GM23338 (cell line): ENCODE measurements at regions not wholly inside any gene's neighbourhood (a gene's known extent, or its start where the extent isn't known, plus 50 kb on each side); places are given as distances from the start of the nearest gene placed in this dataset.

Experiments
- ATAC-seq: fragments of 200-7000 bp; cut with Tn5 transposase; 3 replicates; pipeline ENCODE4 v1.9.1; 2020
- DNase-seq: peaks from one replicate; pipeline ENCODE4 v3.0.0-alpha.2; 2015; ENCODE audit warnings: low spot score
- H2AFZ ChIP-seq: fragments of 200-600 bp; sonication (generic); 2 replicates; pipeline ENCODE4 v1.8.0; 2016; ENCODE audit warnings: antibody characterized with exemption, mild to moderate bottlenecking, moderate library complexity
- H3F3A ChIP-seq: fragments of 200-600 bp; sonication (generic); replicated peaks from 2 replicates; pipeline ENCODE4 v1.8.0; 2017; ENCODE audit warnings: antibody characterized with exemption, mixed run types, low read depth
- H3K27ac ChIP-seq: fragments of 200-600 bp; sonication (generic); 2 replicates; pipeline ENCODE4 v1.6.1; 2016; ENCODE audit warnings: low read depth
- H3K27me3 ChIP-seq: fragments of 200-600 bp; sonication (generic); 2 replicates; pipeline ENCODE4 v1.8.0; 2016; ENCODE audit warnings: mild to moderate bottlenecking, mixed run types, moderate library complexity; ENCODE audit not compliant: insufficient read depth
- H3K36me3 ChIP-seq: fragments of 200-600 bp; sonication (generic); 2 replicates; pipeline ENCODE4 v1.8.0; 2016; ENCODE audit warnings: mild to moderate bottlenecking; ENCODE audit not compliant: insufficient read depth
- H3K4me1 ChIP-seq: fragments of 200-600 bp; sonication (generic); 2 replicates; pipeline ENCODE4 v1.8.0; 2016; ENCODE audit warnings: mild to moderate bottlenecking, moderate library complexity; ENCODE audit not compliant: insufficient read depth
- H3K4me2 ChIP-seq: fragments of 200-600 bp; sonication (generic); 2 replicates; pipeline ENCODE4 v1.7.1; 2017; ENCODE audit warnings: mixed run types
- H3K4me3 ChIP-seq: fragments of 200-600 bp; sonication (generic); 2 replicates; pipeline ENCODE4 v1.6.1; 2016; ENCODE audit warnings: mixed run types
- H3K79me2 ChIP-seq: fragments of 200-600 bp; sonication (generic); replicated peaks from 2 replicates; pipeline ENCODE4 v1.8.0; 2017; ENCODE audit warnings: mild to moderate bottlenecking; ENCODE audit not compliant: insufficient read depth
- H3K9me2 ChIP-seq: fragments of 200-600 bp; sonication (generic); 2 replicates; pipeline ENCODE4 v1.8.0; 2017; ENCODE audit not compliant: insufficient read depth
- H4K20me1 ChIP-seq: fragments of 200-600 bp; sonication (generic); replicated peaks from 2 replicates; pipeline ENCODE4 v1.8.0; 2017; ENCODE audit warnings: mild to moderate bottlenecking; ENCODE audit not compliant: insufficient read depth
- H3K27ac Mint-ChIP-seq: 2 replicates; pipeline ENCODE4 v1.8.0; 2020; ENCODE audit warnings: inconsistent platforms, mild to moderate bottlenecking, moderate library complexity, mixed read lengths
- H3K27me3 Mint-ChIP-seq: 3 replicates; pipeline ENCODE4 v1.8.0; 2022; ENCODE audit warnings: low read depth, mild to moderate bottlenecking, moderate library complexity, mixed read lengths, inconsistent platforms; ENCODE audit not compliant: insufficient read depth, poor library complexity
- H3K36me3 Mint-ChIP-seq: 3 replicates; pipeline ENCODE4 v1.8.0; 2021; ENCODE audit warnings: low read depth, mild to moderate bottlenecking, inconsistent platforms, moderate library complexity, mixed read lengths
- H3K4me1 Mint-ChIP-seq: 3 replicates; pipeline ENCODE4 v1.8.0; 2020; ENCODE audit warnings: mild to moderate bottlenecking, inconsistent platforms, mixed read lengths
- H3K4me3 Mint-ChIP-seq: 3 replicates; pipeline ENCODE4 v1.8.0; 2021; ENCODE audit warnings: moderate library complexity, mild to moderate bottlenecking, inconsistent platforms, mixed read lengths
- H3K9me3 Mint-ChIP-seq: 3 replicates; pipeline ENCODE4 v1.8.0; 2020; ENCODE audit warnings: moderate library complexity, mild to moderate bottlenecking, inconsistent platforms, mixed read lengths
- CREB1 ChIP-seq: fragments of 250-450 bp; sonication (Bioruptor Pico); IDR thresholded peaks from 2 replicates; pipeline ENCODE4 v1.5.0; 2020; ENCODE audit warnings: low read depth, mild to moderate bottlenecking, moderate library complexity
- EZH2 ChIP-seq: fragments of 200-600 bp; sonication (generic); IDR thresholded peaks from one replicate; pipeline ENCODE4 v1.8.0; 2017; ENCODE audit warnings: antibody characterized with exemption, mild to moderate bottlenecking, low read depth; ENCODE audit not compliant: unreplicated experiment
- EZH2phosphoT487 ChIP-seq: fragments of 200-600 bp; sonication (generic); IDR thresholded peaks from one replicate; pipeline ENCODE4 v1.8.1; 2018; ENCODE audit warnings: antibody characterized with exemption; ENCODE audit not compliant: unreplicated experiment
- JUNB ChIP-seq: IDR thresholded peaks from one replicate; pipeline ENCODE4 v1.6.1; 2016; ENCODE audit warnings: antibody characterized with exemption; ENCODE audit not compliant: unreplicated experiment
- POLR2AphosphoS5 ChIP-seq: IDR thresholded peaks from 2 replicates; pipeline ENCODE4 v1.6.1; 2016; ENCODE audit warnings: antibody characterized with exemption, low read depth
- STAT1 ChIP-seq: IDR thresholded peaks from one replicate; pipeline ENCODE4 v1.6.1; 2016; ENCODE audit warnings: antibody characterized with exemption; ENCODE audit not compliant: unreplicated experiment
- ZNF114 ChIP-seq: fragments of 250-450 bp; sonication (Bioruptor Pico); IDR thresholded peaks from 2 replicates; pipeline ENCODE4 v1.5.0; 2020; ENCODE audit warnings: mild to moderate bottlenecking, moderate library complexity
- ZNF331 ChIP-seq: fragments of 250-450 bp; sonication (Bioruptor Pico); IDR thresholded peaks from 2 replicates; pipeline ENCODE4 v1.5.0; 2020; ENCODE audit warnings: low read depth, mild to moderate bottlenecking, moderate library complexity
- TF ChIP-seq, protein P1 (sequence below): IDR thresholded peaks from one replicate; pipeline ENCODE4 v1.6.1; 2018; ENCODE audit warnings: antibody characterized with exemption; ENCODE audit not compliant: unreplicated experiment
- TF ChIP-seq, protein P2 (sequence below): IDR thresholded peaks from 2 replicates; pipeline ENCODE4 v1.6.1; 2016; ENCODE audit warnings: antibody characterized with exemption
- TF ChIP-seq, protein P3 (sequence below), 2 experiments: fragments of 200-600 bp in 1 of 2; sonication (generic) in 1 of 2; conservative IDR thresholded peaks; 2 replicates each; pipeline versions ENCODE4 v1.5.1 to v1.6.1; 2016 to 2017; ENCODE audit warnings: antibody characterized with exemption in 2 of 2, low read depth in 2 of 2, mild to moderate bottlenecking in 2 of 2, moderate library complexity in 1 of 2

DNA sequence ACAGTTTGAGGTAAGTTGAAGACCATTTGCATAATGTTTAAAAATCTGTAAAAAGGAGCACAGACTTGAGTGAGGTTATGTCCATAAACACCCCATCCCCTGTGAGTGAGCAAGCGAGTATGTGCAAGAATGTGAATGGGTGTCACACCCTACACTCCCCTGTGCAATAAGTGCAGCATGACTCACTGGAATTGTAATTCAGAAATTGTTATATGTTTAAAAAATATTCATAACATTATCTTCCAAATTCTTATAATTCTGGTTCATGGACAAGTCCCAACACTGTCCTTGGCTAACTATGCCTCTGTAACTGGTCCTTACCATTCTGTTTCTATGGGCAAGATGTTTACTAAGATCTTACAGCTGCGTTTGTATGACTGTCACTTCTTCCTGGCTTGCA is 207.8 kb upstream of the FAR2 start:
- Histone ChIP-seq H3K79me2 (no peaks in the 10 kb centered on the region), H4K20me1 (no peaks in the 10 kb centered on the region), H3K4me3 (no peak overlapping the region), H3K9me2 (peaks cover 4% of the 10 kb centered on the region; the same call in 1 of the 2 replicates), H3K27ac (no peak overlapping the region), H3K4me1 (no peaks in the 10 kb centered on the region), H3K27me3 (no peaks in the 10 kb centered on the region), H3K4me2 (no peak overlapping the region), H3F3A (no peaks in the 10 kb centered on the region), H2AFZ (no peak overlapping the region; the same call in 1 of the 2 replicates), H3K36me3 (no peaks in the 10 kb centered on the region)
- TF ChIP-seq EZH2 = no peak
- TF ChIP-seq JUNB = no peak
- TF ChIP-seq ZNF331 (CRISPR knock-in tag) = no peak
- TF ChIP-seq, protein P1, sequence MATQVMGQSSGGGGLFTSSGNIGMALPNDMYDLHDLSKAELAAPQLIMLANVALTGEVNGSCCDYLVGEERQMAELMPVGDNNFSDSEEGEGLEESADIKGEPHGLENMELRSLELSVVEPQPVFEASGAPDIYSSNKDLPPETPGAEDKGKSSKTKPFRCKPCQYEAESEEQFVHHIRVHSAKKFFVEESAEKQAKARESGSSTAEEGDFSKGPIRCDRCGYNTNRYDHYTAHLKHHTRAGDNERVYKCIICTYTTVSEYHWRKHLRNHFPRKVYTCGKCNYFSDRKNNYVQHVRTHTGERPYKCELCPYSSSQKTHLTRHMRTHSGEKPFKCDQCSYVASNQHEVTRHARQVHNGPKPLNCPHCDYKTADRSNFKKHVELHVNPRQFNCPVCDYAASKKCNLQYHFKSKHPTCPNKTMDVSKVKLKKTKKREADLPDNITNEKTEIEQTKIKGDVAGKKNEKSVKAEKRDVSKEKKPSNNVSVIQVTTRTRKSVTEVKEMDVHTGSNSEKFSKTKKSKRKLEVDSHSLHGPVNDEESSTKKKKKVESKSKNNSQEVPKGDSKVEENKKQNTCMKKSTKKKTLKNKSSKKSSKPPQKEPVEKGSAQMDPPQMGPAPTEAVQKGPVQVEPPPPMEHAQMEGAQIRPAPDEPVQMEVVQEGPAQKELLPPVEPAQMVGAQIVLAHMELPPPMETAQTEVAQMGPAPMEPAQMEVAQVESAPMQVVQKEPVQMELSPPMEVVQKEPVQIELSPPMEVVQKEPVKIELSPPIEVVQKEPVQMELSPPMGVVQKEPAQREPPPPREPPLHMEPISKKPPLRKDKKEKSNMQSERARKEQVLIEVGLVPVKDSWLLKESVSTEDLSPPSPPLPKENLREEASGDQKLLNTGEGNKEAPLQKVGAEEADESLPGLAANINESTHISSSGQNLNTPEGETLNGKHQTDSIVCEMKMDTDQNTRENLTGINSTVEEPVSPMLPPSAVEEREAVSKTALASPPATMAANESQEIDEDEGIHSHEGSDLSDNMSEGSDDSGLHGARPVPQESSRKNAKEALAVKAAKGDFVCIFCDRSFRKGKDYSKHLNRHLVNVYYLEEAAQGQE = no peak
- TF ChIP-seq EZH2phosphoT487 = no peak
- TF ChIP-seq ZNF114 (CRISPR knock-in tag) = no peak
- TF ChIP-seq, protein P2, sequence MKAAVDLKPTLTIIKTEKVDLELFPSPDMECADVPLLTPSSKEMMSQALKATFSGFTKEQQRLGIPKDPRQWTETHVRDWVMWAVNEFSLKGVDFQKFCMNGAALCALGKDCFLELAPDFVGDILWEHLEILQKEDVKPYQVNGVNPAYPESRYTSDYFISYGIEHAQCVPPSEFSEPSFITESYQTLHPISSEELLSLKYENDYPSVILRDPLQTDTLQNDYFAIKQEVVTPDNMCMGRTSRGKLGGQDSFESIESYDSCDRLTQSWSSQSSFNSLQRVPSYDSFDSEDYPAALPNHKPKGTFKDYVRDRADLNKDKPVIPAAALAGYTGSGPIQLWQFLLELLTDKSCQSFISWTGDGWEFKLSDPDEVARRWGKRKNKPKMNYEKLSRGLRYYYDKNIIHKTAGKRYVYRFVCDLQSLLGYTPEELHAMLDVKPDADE = no peak
- Mint-ChIP-seq H3K4me1 (peaks cover 15% of the 10 kb centered on the region), H3K9me3 (no peaks in the 10 kb centered on the region), H3K27ac (no peak overlapping the region), H3K36me3 (no peaks in the 10 kb centered on the region), H3K27me3 (peaks cover 3% of the 10 kb centered on the region), H3K4me3 (no peak overlapping the region)
- DNase-seq (no peak), ATAC-seq (no peak)

DNA sequence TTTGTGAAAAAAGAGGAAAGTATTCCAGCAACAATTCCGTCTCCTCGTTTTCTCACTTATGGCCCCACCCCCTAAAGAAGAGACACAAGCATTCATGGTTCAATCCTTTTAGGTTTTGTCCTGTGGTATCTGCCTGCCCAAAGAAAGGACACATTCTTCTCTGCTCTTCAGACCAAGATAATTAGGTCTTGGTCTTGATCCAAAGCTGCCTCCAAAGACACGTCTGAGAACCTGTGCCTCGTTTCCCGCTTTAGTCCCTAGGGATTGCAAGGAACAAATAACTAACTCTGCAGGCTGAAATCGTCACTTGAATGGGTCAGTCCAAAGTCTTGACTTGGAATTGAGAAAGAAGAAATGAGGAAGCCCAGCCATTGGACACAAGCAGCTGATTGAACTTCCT is 202.7 kb upstream of the FAR2 start:
- Histone ChIP-seq H3K27me3 (no peaks in the 10 kb centered on the region), H2AFZ (peak overlapping the region; percentile 48; the same call in 1 of the 2 replicates), H3K4me3 (no peak overlapping the region), H3K36me3 (no peaks in the 10 kb centered on the region), H3K79me2 (no peaks in the 10 kb centered on the region), H3K4me1 (no peaks in the 10 kb centered on the region), H3K4me2 (no peak overlapping the region), H3K27ac (no peak overlapping the region), H3F3A (no peaks in the 10 kb centered on the region), H4K20me1 (no peaks in the 10 kb centered on the region), H3K9me2 (no peaks in the 10 kb centered on the region)
- Mint-ChIP-seq H3K36me3 (no peaks in the 10 kb centered on the region), H3K27me3 (no peaks in the 10 kb centered on the region), H3K4me3 (no peak overlapping the region), H3K27ac (no peak overlapping the region), H3K4me1 (no peaks in the 10 kb centered on the region), H3K9me3 (no peaks in the 10 kb centered on the region)
- ATAC-seq (no peak), DNase-seq (no peak)
- no peak for TF ChIP-seq POLR2AphosphoS5
- TF ChIP-seq ZNF331 (CRISPR knock-in tag) = no peak
- no peak for TF ChIP-seq EZH2phosphoT487
- TF ChIP-seq, protein P1 = no peak
- no peak for TF ChIP-seq STAT1
- TF ChIP-seq EZH2 = no peak
- no peak for TF ChIP-seq CREB1 (CRISPR knock-in tag)
- TF ChIP-seq, protein P3, sequence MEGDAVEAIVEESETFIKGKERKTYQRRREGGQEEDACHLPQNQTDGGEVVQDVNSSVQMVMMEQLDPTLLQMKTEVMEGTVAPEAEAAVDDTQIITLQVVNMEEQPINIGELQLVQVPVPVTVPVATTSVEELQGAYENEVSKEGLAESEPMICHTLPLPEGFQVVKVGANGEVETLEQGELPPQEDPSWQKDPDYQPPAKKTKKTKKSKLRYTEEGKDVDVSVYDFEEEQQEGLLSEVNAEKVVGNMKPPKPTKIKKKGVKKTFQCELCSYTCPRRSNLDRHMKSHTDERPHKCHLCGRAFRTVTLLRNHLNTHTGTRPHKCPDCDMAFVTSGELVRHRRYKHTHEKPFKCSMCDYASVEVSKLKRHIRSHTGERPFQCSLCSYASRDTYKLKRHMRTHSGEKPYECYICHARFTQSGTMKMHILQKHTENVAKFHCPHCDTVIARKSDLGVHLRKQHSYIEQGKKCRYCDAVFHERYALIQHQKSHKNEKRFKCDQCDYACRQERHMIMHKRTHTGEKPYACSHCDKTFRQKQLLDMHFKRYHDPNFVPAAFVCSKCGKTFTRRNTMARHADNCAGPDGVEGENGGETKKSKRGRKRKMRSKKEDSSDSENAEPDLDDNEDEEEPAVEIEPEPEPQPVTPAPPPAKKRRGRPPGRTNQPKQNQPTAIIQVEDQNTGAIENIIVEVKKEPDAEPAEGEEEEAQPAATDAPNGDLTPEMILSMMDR (conservative IDR thresholded peaks at IDR 0.05; ENCODE audit: low read depth in 2 of 2) = no peak
